ENCODE measurements at regions not wholly inside any gene's neighbourhood (a gene's known extent, or its start where the extent isn't known, plus 50 kb on each side); places are given as distances from the start of the nearest gene placed in this dataset.

- TF ChIP-seq CTCF (IDR thresholded peaks at IDR 0.05) = no peak
- Histone ChIP-seq H3K36me3 (no peaks in the 10 kb centered on the region), H3K27ac (no peak overlapping the region), H3K27me3 (no peaks in the 10 kb centered on the region), H3K4me3 (no peak overlapping the region), H3K9me3 (no peaks in the 10 kb centered on the region), H3K4me1 (no peaks in the 10 kb centered on the region)
- ATAC-seq (no peak), DNase-seq (no peak)
- intact Hi-C loops (cut with DNase I) = no loop called here
These were observed 342.2 kb upstream of the AKR1E2 start for GRCh38 chr10:4483811-4484210.

- H3K36me3 ChIP-seq = no peaks in the 10 kb centered on the region
- DNase-seq (no peak), ATAC-seq (no peak)
- no peak overlapping the region for H3K4me3 ChIP-seq
- H3K9me3 ChIP-seq = no peaks in the 10 kb centered on the region
- intact Hi-C loops (cut with DNase I) = no loop called here
- TF ChIP-seq CTCF (IDR thresholded peaks at IDR 0.05) = no peak
- H3K27me3 ChIP-seq = no peaks in the 10 kb centered on the region
- H3K27ac ChIP-seq = no peak overlapping the region
- no peaks in the 10 kb centered on the region for H3K4me1 ChIP-seq
These were observed 343.3 kb upstream of the AKR1E2 start for GRCh38 chr10:4482659-4483058.

- no peaks in the 10 kb centered on the region for H3K27me3 ChIP-seq
- intact Hi-C loops (cut with DNase I) = no loop called here
- no peak for DNase-seq
- H3K27ac ChIP-seq = no peak overlapping the region
- TF ChIP-seq CTCF (IDR thresholded peaks at IDR 0.05) = no peak
- ATAC-seq = no peak
- no peak overlapping the region for H3K4me3 ChIP-seq
- H3K9me3 ChIP-seq = no peaks in the 10 kb centered on the region
- no peaks in the 10 kb centered on the region for H3K36me3 ChIP-seq
- H3K4me1 ChIP-seq = no peaks in the 10 kb centered on the region
These were observed 344.8 kb upstream of the AKR1E2 start for GRCh38 chr10:4481192-4481591.

- H3K27ac ChIP-seq = no peak overlapping the region
These were observed 346.7 kb upstream of the AKR1E2 start for GRCh38 chr10:4479342-4479741.

GRCh38 chr10:4477664-4478063, 348.3 kb upstream of the AKR1E2 start:
- ATAC-seq (no peak), DNase-seq (no peak)
- Histone ChIP-seq H3K4me1 (no peaks in the 10 kb centered on the region), H3K27ac (no peak overlapping the region), H3K9me3 (no peaks in the 10 kb centered on the region), H3K27me3 (no peaks in the 10 kb centered on the region), H3K4me3 (no peak overlapping the region), H3K36me3 (no peaks in the 10 kb centered on the region)
- intact Hi-C loops (cut with DNase I) = no loop called here
- TF ChIP-seq CTCF (IDR thresholded peaks at IDR 0.05) = no peak

More at GRCh38 chr10:4479342-4479741, 346.7 kb upstream of the AKR1E2 start:
- intact Hi-C loops (cut with DNase I) = no loop called here
- ATAC-seq (no peak), DNase-seq (no peak)
- Histone ChIP-seq H3K9me3 (no peaks in the 10 kb centered on the region), H3K36me3 (no peaks in the 10 kb centered on the region), H3K4me3 (no peak overlapping the region), H3K27me3 (no peaks in the 10 kb centered on the region), H3K4me1 (no peaks in the 10 kb centered on the region)
- no peak for TF ChIP-seq CTCF (IDR thresholded peaks at IDR 0.05)

All from left lung (tissue), 4 donors.